NCI-H510A (cell line): ENCODE measurements at regions not wholly inside any gene's neighbourhood (a gene's known extent, or its start where the extent isn't known, plus 50 kb on each side); places are given as distances from the start of the nearest gene placed in this dataset.
"Not testable (repeated sequence)": the region's sequence is repeated elsewhere in the genome, so short reads cannot be mapped to it uniquely, and the experiment has no call there.

Source experiments
- DNase-seq: peaks from one replicate; lab custom pipeline; 2025; lab: John Stamatoyannopoulos, UW

GRCh38 chr21:24514081-24514733 is 1093.1 kb downstream of the MRPL39 start:
- DNase-seq = no peak

- no peak for DNase-seq
Observed at GRCh38 chr21:24509131-24509530, 1098.2 kb downstream of the MRPL39 start.

GRCh38 chr21:24486973-24487372 is 1120.3 kb downstream of the MRPL39 start:
- no peak for DNase-seq

- DNase-seq = not testable (repeated sequence)
Observed at GRCh38 chr21:24483361-24483760, 1123.9 kb downstream of the MRPL39 start.

- no peak for DNase-seq
Observed at GRCh38 chr21:24470852-24471251, 1136.4 kb downstream of the MRPL39 start.

GRCh38 chr21:24456358-24456757 is 1150.9 kb downstream of the MRPL39 start:
- no peak for DNase-seq

- DNase-seq = no peak
Observed at GRCh38 chr21:24450119-24450518, 1157.2 kb downstream of the MRPL39 start.

- DNase-seq = no peak
Observed at GRCh38 chr21:24445517-24445916, 1161.8 kb downstream of the MRPL39 start.

GRCh38 chr21:24444736-24445135 is 1162.5 kb downstream of the MRPL39 start:
- no peak for DNase-seq

GRCh38 chr21:24436236-24436635 is 1171.0 kb downstream of the MRPL39 start:
- no peak for DNase-seq

- no peak for DNase-seq
Observed at GRCh38 chr21:24428591-24429199, 1178.6 kb downstream of the MRPL39 start.

GRCh38 chr21:24424776-24425175 is 1182.5 kb downstream of the MRPL39 start:
- DNase-seq = no peak

GRCh38 chr21:24423546-24423945 is 1183.7 kb downstream of the MRPL39 start:
- no peak for DNase-seq

GRCh38 chr21:24420689-24421088 is 1186.6 kb downstream of the MRPL39 start:
- no peak for DNase-seq

- DNase-seq = not testable (repeated sequence)
Observed at GRCh38 chr21:24419641-24420040, 1187.6 kb downstream of the MRPL39 start.

GRCh38 chr21:24418671-24419070 is 1188.6 kb downstream of the MRPL39 start:
- DNase-seq = no peak

- DNase-seq = no peak
Observed at GRCh38 chr21:24411429-24411828, 1195.9 kb downstream of the MRPL39 start.

GRCh38 chr21:24403221-24403620 is 1204.1 kb downstream of the MRPL39 start:
- DNase-seq = no peak

GRCh38 chr21:24395320-24395923 is 1211.9 kb downstream of the MRPL39 start:
- DNase-seq = no peak

- DNase-seq = no peak
Observed at GRCh38 chr21:24375201-24375600, 1232.1 kb downstream of the MRPL39 start.

- DNase-seq = no peak
Observed at GRCh38 chr21:24372506-24372905, 1234.8 kb downstream of the MRPL39 start.

GRCh38 chr21:24369746-24370145 is 1237.5 kb downstream of the MRPL39 start:
- DNase-seq = no peak

GRCh38 chr21:24369278-24369677 is 1238.0 kb downstream of the MRPL39 start:
- no peak for DNase-seq

GRCh38 chr21:24367936-24368335 is 1239.3 kb downstream of the MRPL39 start:
- DNase-seq = no peak
